ENCODE measurements at regions not wholly inside any gene's neighbourhood (a gene's known extent, or its start where the extent isn't known, plus 50 kb on each side); places are given as distances from the start of the nearest gene placed in this dataset.

DNA sequence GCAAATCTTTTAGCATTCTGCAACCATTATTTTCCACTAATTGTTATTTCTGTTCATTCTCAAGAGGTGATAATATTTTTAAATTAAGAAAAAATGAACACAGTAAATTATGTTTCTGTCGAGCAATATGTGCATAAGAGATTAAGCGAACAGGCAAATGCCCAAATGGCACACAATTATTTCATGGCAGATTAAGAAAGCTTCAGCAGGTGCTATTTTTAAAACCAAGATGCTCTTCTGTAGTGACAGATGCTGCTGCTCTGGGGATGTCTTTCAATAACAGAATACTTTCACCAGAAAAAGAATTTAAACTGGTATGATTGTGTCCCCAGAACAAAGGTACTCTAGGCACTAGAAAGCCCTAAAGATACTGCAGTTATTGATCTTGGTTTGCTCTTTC, 412.7 kb upstream of the SORCS1 start:
- intact Hi-C loops (cut with micrococcal nuclease; ENCODE audit: unreplicated experiment) (no loop called here), in situ Hi-C loops (cut with HindIII; ENCODE audit: low pct_unique_long_range_greater_than_20kb, low sequenced_read_pairs) (no loop called here)
- TF ChIP-seq SIN3A (IDR thresholded peaks at IDR 0.05; ENCODE audit: borderline replicate concordance, insufficient read depth, low read depth, low read length), result no peak
- TF ChIP-seq, protein P1, sequence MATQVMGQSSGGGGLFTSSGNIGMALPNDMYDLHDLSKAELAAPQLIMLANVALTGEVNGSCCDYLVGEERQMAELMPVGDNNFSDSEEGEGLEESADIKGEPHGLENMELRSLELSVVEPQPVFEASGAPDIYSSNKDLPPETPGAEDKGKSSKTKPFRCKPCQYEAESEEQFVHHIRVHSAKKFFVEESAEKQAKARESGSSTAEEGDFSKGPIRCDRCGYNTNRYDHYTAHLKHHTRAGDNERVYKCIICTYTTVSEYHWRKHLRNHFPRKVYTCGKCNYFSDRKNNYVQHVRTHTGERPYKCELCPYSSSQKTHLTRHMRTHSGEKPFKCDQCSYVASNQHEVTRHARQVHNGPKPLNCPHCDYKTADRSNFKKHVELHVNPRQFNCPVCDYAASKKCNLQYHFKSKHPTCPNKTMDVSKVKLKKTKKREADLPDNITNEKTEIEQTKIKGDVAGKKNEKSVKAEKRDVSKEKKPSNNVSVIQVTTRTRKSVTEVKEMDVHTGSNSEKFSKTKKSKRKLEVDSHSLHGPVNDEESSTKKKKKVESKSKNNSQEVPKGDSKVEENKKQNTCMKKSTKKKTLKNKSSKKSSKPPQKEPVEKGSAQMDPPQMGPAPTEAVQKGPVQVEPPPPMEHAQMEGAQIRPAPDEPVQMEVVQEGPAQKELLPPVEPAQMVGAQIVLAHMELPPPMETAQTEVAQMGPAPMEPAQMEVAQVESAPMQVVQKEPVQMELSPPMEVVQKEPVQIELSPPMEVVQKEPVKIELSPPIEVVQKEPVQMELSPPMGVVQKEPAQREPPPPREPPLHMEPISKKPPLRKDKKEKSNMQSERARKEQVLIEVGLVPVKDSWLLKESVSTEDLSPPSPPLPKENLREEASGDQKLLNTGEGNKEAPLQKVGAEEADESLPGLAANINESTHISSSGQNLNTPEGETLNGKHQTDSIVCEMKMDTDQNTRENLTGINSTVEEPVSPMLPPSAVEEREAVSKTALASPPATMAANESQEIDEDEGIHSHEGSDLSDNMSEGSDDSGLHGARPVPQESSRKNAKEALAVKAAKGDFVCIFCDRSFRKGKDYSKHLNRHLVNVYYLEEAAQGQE (IDR thresholded peaks at IDR 0.05; ENCODE audit: insufficient read depth in 1 of 2, low read depth in 2 of 2, low read length in 1 of 2), result no peak
- TF ChIP-seq, protein P2, sequence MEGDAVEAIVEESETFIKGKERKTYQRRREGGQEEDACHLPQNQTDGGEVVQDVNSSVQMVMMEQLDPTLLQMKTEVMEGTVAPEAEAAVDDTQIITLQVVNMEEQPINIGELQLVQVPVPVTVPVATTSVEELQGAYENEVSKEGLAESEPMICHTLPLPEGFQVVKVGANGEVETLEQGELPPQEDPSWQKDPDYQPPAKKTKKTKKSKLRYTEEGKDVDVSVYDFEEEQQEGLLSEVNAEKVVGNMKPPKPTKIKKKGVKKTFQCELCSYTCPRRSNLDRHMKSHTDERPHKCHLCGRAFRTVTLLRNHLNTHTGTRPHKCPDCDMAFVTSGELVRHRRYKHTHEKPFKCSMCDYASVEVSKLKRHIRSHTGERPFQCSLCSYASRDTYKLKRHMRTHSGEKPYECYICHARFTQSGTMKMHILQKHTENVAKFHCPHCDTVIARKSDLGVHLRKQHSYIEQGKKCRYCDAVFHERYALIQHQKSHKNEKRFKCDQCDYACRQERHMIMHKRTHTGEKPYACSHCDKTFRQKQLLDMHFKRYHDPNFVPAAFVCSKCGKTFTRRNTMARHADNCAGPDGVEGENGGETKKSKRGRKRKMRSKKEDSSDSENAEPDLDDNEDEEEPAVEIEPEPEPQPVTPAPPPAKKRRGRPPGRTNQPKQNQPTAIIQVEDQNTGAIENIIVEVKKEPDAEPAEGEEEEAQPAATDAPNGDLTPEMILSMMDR (IDR thresholded peaks at IDR 0.05), result no peak
- no peak for TF ChIP-seq TCF7L2 (IDR thresholded peaks at IDR 0.05; ENCODE audit: low read depth, low read length)
- no peak for TF ChIP-seq POLR2AphosphoS5 (IDR thresholded peaks at IDR 0.05; ENCODE audit: low read depth, low read length)
- Histone ChIP-seq H3K27ac (ENCODE audit: low read length) (no peak overlapping the region), H3K9me3 (ENCODE audit: control insufficient read depth, insufficient read depth, low read depth, low read length) (peaks cover 6% of the 10 kb centered on the region; the same call in 1 of the 2 replicates), H3K27me3 (ENCODE audit: control insufficient read depth, insufficient read depth, low read length) (no peaks in the 10 kb centered on the region), H3K4me1 (ENCODE audit: control insufficient read depth, insufficient read depth, low read length) (no peaks in the 10 kb centered on the region), H3K4me3 (ENCODE audit: low read depth in 2 of 2, low read length in 2 of 2) (no peak overlapping the region), H3K36me3 (ENCODE audit: control insufficient read depth, insufficient read depth, low read length) (no peaks in the 10 kb centered on the region)
- no TSS peak for BruUV-seq (replicated peaks)
- ATAC-seq (no peak), DNase-seq (ENCODE audit: low read depth, low spot score) (no peak)
- CTCF ChIA-PET, result no interaction called here
- POLR2A ChIA-PET, result no interaction called here

DNA sequence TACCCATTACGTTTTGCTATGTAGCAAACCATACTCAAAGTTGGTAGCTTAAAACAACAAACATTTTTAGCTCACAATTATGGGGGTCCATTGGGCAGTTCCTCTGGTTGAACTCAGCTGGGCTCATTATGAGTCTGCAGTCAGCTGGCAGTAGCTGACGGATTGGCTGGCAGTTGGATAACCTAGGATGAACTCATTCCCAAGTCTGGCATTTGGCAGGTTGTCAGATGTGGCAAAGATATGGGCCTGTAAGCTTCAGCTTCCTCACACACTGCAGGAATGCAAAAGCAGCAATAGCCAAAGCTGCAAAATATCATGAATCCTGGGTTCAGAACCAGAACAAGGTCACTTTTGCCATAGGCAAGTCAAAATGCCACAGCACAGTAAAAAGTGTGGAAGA, 412.2 kb upstream of the SORCS1 start:
- DNase-seq (ENCODE audit: low read depth, low spot score), result no peak
- no peaks in the 10 kb centered on the region for H3K27me3 ChIP-seq (ENCODE audit: control insufficient read depth, insufficient read depth, low read length)
- H3K27ac ChIP-seq (ENCODE audit: low read length), result no peak overlapping the region
- ChIA-PET CTCF (no interaction called here), POLR2A (no interaction called here)
- no peaks in the 10 kb centered on the region for H3K36me3 ChIP-seq (ENCODE audit: control insufficient read depth, insufficient read depth, low read length)
- no peaks in the 10 kb centered on the region for H3K4me1 ChIP-seq (ENCODE audit: control insufficient read depth, insufficient read depth, low read length)
- ATAC-seq, result no peak
- H3K9me3 ChIP-seq (ENCODE audit: control insufficient read depth, insufficient read depth, low read depth, low read length), result peaks cover 5% of the 10 kb centered on the region; the same call in 1 of the 2 replicates
- intact Hi-C loops (cut with micrococcal nuclease; ENCODE audit: unreplicated experiment) (no loop called here), in situ Hi-C loops (cut with HindIII; ENCODE audit: low pct_unique_long_range_greater_than_20kb, low sequenced_read_pairs) (no loop called here)
- TF ChIP-seq TCF7L2 (IDR thresholded peaks at IDR 0.05; ENCODE audit: low read depth, low read length) (no peak), POLR2AphosphoS5 (IDR thresholded peaks at IDR 0.05; ENCODE audit: low read depth, low read length) (no peak), SIN3A (IDR thresholded peaks at IDR 0.05; ENCODE audit: borderline replicate concordance, insufficient read depth, low read depth, low read length) (no peak)
- TF ChIP-seq, protein P1 (IDR thresholded peaks at IDR 0.05; ENCODE audit: insufficient read depth in 1 of 2, low read depth in 2 of 2, low read length in 1 of 2), result no peak
- TF ChIP-seq, protein P2 (IDR thresholded peaks at IDR 0.05), result no peak
- BruUV-seq (replicated peaks), result no TSS peak
- H3K4me3 ChIP-seq (ENCODE audit: low read depth in 2 of 2, low read length in 2 of 2), result no peak overlapping the region

Data from Panc1 (cell line).